Testis (tissue), 2 donors: ENCODE measurements at regions not wholly inside any gene's neighbourhood (a gene's known extent, or its start where the extent isn't known, plus 50 kb on each side); places are given as distances from the start of the nearest gene placed in this dataset.
"Not testable (repeated sequence)": the region's sequence is repeated elsewhere in the genome, so short reads cannot be mapped to it uniquely, and the experiment has no call there.

ENCODE experiments used
- DNase-seq: peaks from one replicate; pipeline ENCODE4 v3.0.0-alpha.2; 2019
- H3K27ac ChIP-seq, 2 donors: fragments of 200-600 bp; sonication (generic); one replicate each; pipeline ENCODE4 v1.5.1; 2019
- H3K27me3 ChIP-seq: fragments of 200-600 bp; sonication (generic); one replicate; pipeline ENCODE4 v1.5.1; 2019
- H3K36me3 ChIP-seq: fragments of 200-600 bp; sonication (generic); one replicate; pipeline ENCODE4 v1.5.1; 2017; ENCODE audit warnings: low read depth; ENCODE audit errors: missing control alignments
- H3K4me1 ChIP-seq: fragments of 200-600 bp; sonication (generic); one replicate; pipeline ENCODE4 v1.5.1; 2019
- H3K4me3 ChIP-seq, 2 donors: fragments of 200-600 bp; sonication (generic); one replicate each; pipeline ENCODE4 v1.5.1; 2017 to 2019
- H3K9me3 ChIP-seq: fragments of 200-600 bp; sonication (generic); one replicate; pipeline ENCODE4 v1.5.1; 2017
- CTCF ChIP-seq, 3 experiments: fragments of 450-650 bp in 2 of 3; fragments of 200-600 bp in 1 of 3; sonication (generic) in 1 of 3; IDR thresholded peaks; one replicate each; pipeline ENCODE4 v1.5.1; 2016 to 2019; ENCODE audit warnings: antibody characterized with exemption in 3 of 3, mild to moderate bottlenecking in 2 of 3, moderate library complexity in 1 of 3
- POLR2A ChIP-seq: fragments of 450-650 bp; IDR thresholded peaks from one replicate; pipeline ENCODE4 v1.6.1; 2017; ENCODE audit warnings: antibody characterized with exemption, mild to moderate bottlenecking, moderate library complexity
- WGBS, 2 donors: methylation state at CpG; one replicate each; pipeline ENCODE4 v1.1.5; 2018; 5-methylcytosine and 5-hydroxymethylcytosine counted together
- intact Hi-C: fragments of 100-400 bp; cut with DNase I; formaldehyde crosslinking; loops from one replicate; pipeline ENCODE4 v1.15.1; 2023; ENCODE audit warnings: low total_unique reads

- 59 to 71% methylated on average over 2 of the region's 2 CpGs for WGBS, 2 donors
- TF ChIP-seq CTCF (IDR thresholded peaks at IDR 0.05) (no peak), POLR2A (no peak)
- DNase-seq: no peak
Observed at GRCh38 chr13:90591927-90592268, 755.6 kb upstream of the MIR17HG start.

GRCh38 chr13:90592943-90593342 lies 754.5 kb upstream of the MIR17HG start:
- Histone ChIP-seq H3K36me3 (no peaks in the 10 kb centered on the region), H3K27me3 (no peaks in the 10 kb centered on the region), H3K27ac (no peak overlapping the region), H3K4me3 (no peak overlapping the region), H3K4me1 (no peaks in the 10 kb centered on the region), H3K9me3 (no peaks in the 10 kb centered on the region)
- no peak for DNase-seq
- WGBS, 2 donors: 93 to 96% methylated on average over 1 of the region's 1 CpG
- TF ChIP-seq CTCF (IDR thresholded peaks at IDR 0.05) (no peak), POLR2A (no peak)
- intact Hi-C loops: no loop called here

More at GRCh38 chr13:90591927-90592268, 755.6 kb upstream of the MIR17HG start:
- Histone ChIP-seq H3K27me3 (no peaks in the 10 kb centered on the region), H3K27ac (no peak overlapping the region), H3K4me1 (no peaks in the 10 kb centered on the region), H3K4me3 (no peak overlapping the region), H3K9me3 (no peaks in the 10 kb centered on the region), H3K36me3 (no peaks in the 10 kb centered on the region)
- intact Hi-C loops: no loop called here

GRCh38 chr13:90594681-90595080 lies 752.8 kb upstream of the MIR17HG start:
- TF ChIP-seq POLR2A (no peak), CTCF (IDR thresholded peaks at IDR 0.05) (no peak)
- H3K9me3 ChIP-seq: no peaks in the 10 kb centered on the region

GRCh38 chr13:90605664-90606063 lies 741.8 kb upstream of the MIR17HG start:
- DNase-seq: no peak
- Histone ChIP-seq H3K27ac (no peak overlapping the region), H3K9me3 (no peaks in the 10 kb centered on the region), H3K36me3 (no peaks in the 10 kb centered on the region), H3K4me1 (no peaks in the 10 kb centered on the region), H3K4me3 (no peak overlapping the region), H3K27me3 (no peaks in the 10 kb centered on the region)
- WGBS, 2 donors: 83 to 89% methylated on average over 1 of the region's 1 CpG
- no peak for TF ChIP-seq CTCF (IDR thresholded peaks at IDR 0.05)
- TF ChIP-seq POLR2A: no peak
- intact Hi-C loops: no loop called here

More at GRCh38 chr13:90594681-90595080, 752.8 kb upstream of the MIR17HG start:
- no peaks in the 10 kb centered on the region for H3K36me3 ChIP-seq
- H3K4me1 ChIP-seq: no peaks in the 10 kb centered on the region
- no peak for DNase-seq
- WGBS, 2 donors: 88 to 94% methylated on average over 1 of the region's 1 CpG
- intact Hi-C loops: no loop called here
- no peak overlapping the region for H3K4me3 ChIP-seq
- H3K27ac ChIP-seq: no peak overlapping the region
- no peaks in the 10 kb centered on the region for H3K27me3 ChIP-seq

GRCh38 chr13:90606921-90607320 lies 740.6 kb upstream of the MIR17HG start:
- 95 to 96% methylated on average over 6 of the region's 6 CpGs for WGBS, 2 donors
- H3K4me1 ChIP-seq, DNase-seq, H3K27me3 ChIP-seq, H3K36me3 ChIP-seq, H3K27ac ChIP-seq, intact Hi-C loops, H3K9me3 ChIP-seq, H3K4me3 ChIP-seq: not testable (repeated sequence)
